Trophoblast cell (in vitro differentiated cells and primary cell): ENCODE measurements at regions not wholly inside any gene's neighbourhood (a gene's known extent, or its start where the extent isn't known, plus 50 kb on each side); places are given as distances from the start of the nearest gene placed in this dataset.

Experiments
- DNase-seq, 2 donors: peaks; one replicate each; pipeline ENCODE4 v3.0.0-alpha.2; 2016
- H2AFZ ChIP-seq: 2 replicates; pipeline ENCODE4 v1.6.1; 2013; ENCODE audit warnings: low read length, moderate library complexity, mild to moderate bottlenecking; ENCODE audit not compliant: insufficient read depth, poor library complexity
- H2AK5ac ChIP-seq: 2 replicates; pipeline ENCODE4 v1.6.1; 2013; ENCODE audit warnings: mild to moderate bottlenecking, low read length
- H2BK120ac ChIP-seq: 2 replicates; pipeline ENCODE4 v1.6.1; 2013; ENCODE audit warnings: low read length, mild to moderate bottlenecking, moderate library complexity; ENCODE audit not compliant: insufficient read depth, poor library complexity
- H2BK12ac ChIP-seq: 2 replicates; pipeline ENCODE4 v1.6.1; 2013; ENCODE audit warnings: mild to moderate bottlenecking, low read length, moderate library complexity
- H2BK5ac ChIP-seq: 2 replicates; pipeline ENCODE4 v1.6.1; 2013; ENCODE audit warnings: low read length, low read depth, moderate library complexity, mild to moderate bottlenecking; ENCODE audit not compliant: poor library complexity
- H3K14ac ChIP-seq: 2 replicates; pipeline ENCODE4 v1.6.1; 2013; ENCODE audit warnings: mild to moderate bottlenecking, low read length
- H3K18ac ChIP-seq: 2 replicates; pipeline ENCODE4 v1.6.1; 2013; ENCODE audit warnings: mild to moderate bottlenecking, low read length
- H3K23ac ChIP-seq: 2 replicates; pipeline ENCODE4 v1.6.1; 2013; ENCODE audit warnings: low read length
- H3K27ac ChIP-seq: 2 replicates; pipeline ENCODE4 v1.5.1; 2013; ENCODE audit warnings: low read depth, mild to moderate bottlenecking, inconsistent platforms, low read length, moderate library complexity
- H3K27me3 ChIP-seq: 2 replicates; pipeline ENCODE4 v1.6.1; 2013; ENCODE audit warnings: inconsistent platforms, mild to moderate bottlenecking, low read length, moderate library complexity; ENCODE audit not compliant: insufficient read depth
- H3K36me3 ChIP-seq, 2 experiments: 1 replicate in 1 of 2; 2 replicates in 1 of 2; pipeline ENCODE4 v1.6.1; 2013; ENCODE audit warnings: low read length in 2 of 2, mild to moderate bottlenecking in 2 of 2, moderate library complexity in 1 of 2; ENCODE audit not compliant: insufficient read depth in 2 of 2, control insufficient read depth in 1 of 2
- H3K4ac ChIP-seq: 2 replicates; pipeline ENCODE4 v1.6.1; 2013; ENCODE audit warnings: low read depth, mild to moderate bottlenecking, low read length, moderate library complexity
- H3K4me1 ChIP-seq, 2 experiments: 1 replicate in 1 of 2; 2 replicates in 1 of 2; pipeline ENCODE4 v1.6.1; 2013; ENCODE audit warnings: low read length in 2 of 2, mild to moderate bottlenecking in 2 of 2, moderate library complexity in 1 of 2; ENCODE audit not compliant: insufficient read depth in 2 of 2, control insufficient read depth in 1 of 2
- H3K4me2 ChIP-seq: 2 replicates; pipeline ENCODE4 v1.6.1; 2013; ENCODE audit warnings: inconsistent platforms, mild to moderate bottlenecking, low read length, moderate library complexity
- H3K4me3 ChIP-seq: 2 replicates; pipeline ENCODE4 v1.5.1; 2013; ENCODE audit warnings: mild to moderate bottlenecking, low read depth, low read length, inconsistent platforms
- H3K79me1 ChIP-seq: one replicate; pipeline ENCODE4 v1.6.1; 2013; ENCODE audit warnings: low read length
- H3K79me2 ChIP-seq: 2 replicates; pipeline ENCODE4 v1.6.1; 2013; ENCODE audit warnings: low read length, mild to moderate bottlenecking; ENCODE audit not compliant: control insufficient read depth, insufficient read depth, poor library complexity
- H3K9ac ChIP-seq: 2 replicates; pipeline ENCODE4 v1.6.1; 2013; ENCODE audit warnings: mild to moderate bottlenecking, low read length
- H3K9me3 ChIP-seq: 2 replicates; pipeline ENCODE4 v1.6.1; 2013; ENCODE audit warnings: low read depth, mild to moderate bottlenecking, control low read depth, inconsistent platforms, low read length; ENCODE audit not compliant: insufficient read depth
- H4K12ac ChIP-seq: 2 replicates; pipeline ENCODE4 v1.6.1; 2013; ENCODE audit warnings: low read depth, mild to moderate bottlenecking, low read length, moderate library complexity
- H4K8ac ChIP-seq: 2 replicates; pipeline ENCODE4 v1.6.1; 2013; ENCODE audit warnings: low read depth, mild to moderate bottlenecking, low read length, moderate library complexity
- H4K91ac ChIP-seq: one replicate; pipeline ENCODE4 v1.6.1; 2013; ENCODE audit warnings: low read depth, mild to moderate bottlenecking, low read length, moderate library complexity
- WGBS: extraction: QIAGEN DNeasy Blood & Tissue Kit; methylation state at CpG from one replicate; pipeline ENCODE4 v1.1.7; 2013; ENCODE audit warnings: missing lambda C conversion rate; ENCODE audit not compliant: insufficient read length, insufficient coverage; ENCODE audit errors: extremely low coverage; 5-methylcytosine and 5-hydroxymethylcytosine counted together

- no CpG with 5 or more reads among the region's 20 CpGs for WGBS
- no peak for DNase-seq
These were observed 128.0 kb downstream of the KIF20B start for GRCh38 chr10:89829262-89829886.

GRCh38 chr10:89829887-89830269 lies 128.5 kb downstream of the KIF20B start:
- no peak overlapping the region for H2AK5ac ChIP-seq
- H3K4me3 ChIP-seq: no peak overlapping the region
- no CpG with 5 or more reads among the region's 5 CpGs for WGBS
- no peak overlapping the region for H2BK12ac ChIP-seq
- no peak overlapping the region for H3K23ac ChIP-seq
- H2BK5ac ChIP-seq: no peak overlapping the region
- no peak overlapping the region for H3K4ac ChIP-seq
- H3K79me2 ChIP-seq: no peaks in the 10 kb centered on the region
- H3K18ac ChIP-seq: no peak overlapping the region
- H3K79me1 ChIP-seq: no peaks in the 10 kb centered on the region
- H4K8ac ChIP-seq: no peak overlapping the region
- no peak overlapping the region for H4K91ac ChIP-seq
- H3K4me2 ChIP-seq: no peak overlapping the region
- H3K36me3 ChIP-seq: no peaks in the 10 kb centered on the region
- H3K27ac ChIP-seq: no peak overlapping the region
- H3K9me3 ChIP-seq: no peaks in the 10 kb centered on the region
- H4K12ac ChIP-seq: no peak overlapping the region
- H3K27me3 ChIP-seq: no peaks in the 10 kb centered on the region
- no peak overlapping the region for H3K9ac ChIP-seq
- H3K14ac ChIP-seq: no peak overlapping the region
- no peak overlapping the region for H2BK120ac ChIP-seq
- no peaks in the 10 kb centered on the region for H3K4me1 ChIP-seq
- H2AFZ ChIP-seq: no peak overlapping the region
- DNase-seq: no peak

More at GRCh38 chr10:89829262-89829886, 128.0 kb downstream of the KIF20B start:
- Histone ChIP-seq H3K18ac (no peak overlapping the region), H3K4me1 (no peaks in the 10 kb centered on the region), H2BK12ac (no peak overlapping the region), H3K4me3 (no peak overlapping the region), H4K12ac (no peak overlapping the region), H2BK5ac (no peak overlapping the region), H2BK120ac (no peak overlapping the region), H3K14ac (no peak overlapping the region), H3K23ac (no peak overlapping the region), H3K27me3 (no peaks in the 10 kb centered on the region), H3K9ac (no peak overlapping the region), H3K4ac (no peak overlapping the region), H3K36me3 (no peaks in the 10 kb centered on the region), H2AFZ (no peak overlapping the region), H3K79me2 (no peaks in the 10 kb centered on the region), H3K4me2 (no peak overlapping the region), H3K27ac (no peak overlapping the region), H3K79me1 (no peaks in the 10 kb centered on the region), H2AK5ac (no peak overlapping the region), H4K91ac (no peak overlapping the region), H4K8ac (no peak overlapping the region), H3K9me3 (no peaks in the 10 kb centered on the region)

- no CpG with 5 or more reads among the region's 2 CpGs for WGBS
- no peak overlapping the region for H3K4ac ChIP-seq
These were observed 129.2 kb downstream of the KIF20B start for GRCh38 chr10:89830624-89831023.

GRCh38 chr10:89836840-89837164 lies 135.4 kb downstream of the KIF20B start:
- H3K14ac ChIP-seq: no peak overlapping the region
- no peak overlapping the region for H2BK12ac ChIP-seq
- H3K27me3 ChIP-seq: no peaks in the 10 kb centered on the region
- no peak overlapping the region for H4K12ac ChIP-seq
- DNase-seq: no peak
- no CpG with 5 or more reads among the region's 12 CpGs for WGBS
- no peak overlapping the region for H3K9ac ChIP-seq
- H2BK5ac ChIP-seq: no peak overlapping the region
- H3K79me1 ChIP-seq: no peaks in the 10 kb centered on the region
- H3K23ac ChIP-seq: no peak overlapping the region
- H4K91ac ChIP-seq: no peak overlapping the region
- no peak overlapping the region for H3K27ac ChIP-seq
- H3K79me2 ChIP-seq: no peaks in the 10 kb centered on the region
- no peak overlapping the region for H3K4ac ChIP-seq
- no peak overlapping the region for H2AK5ac ChIP-seq
- H3K18ac ChIP-seq: no peak overlapping the region
- no peak overlapping the region for H2BK120ac ChIP-seq
- H3K9me3 ChIP-seq: no peaks in the 10 kb centered on the region
- H3K4me1 ChIP-seq: no peaks in the 10 kb centered on the region
- H3K4me3 ChIP-seq: no peak overlapping the region
- H2AFZ ChIP-seq: no peak overlapping the region
- H3K36me3 ChIP-seq: no peaks in the 10 kb centered on the region
- H3K4me2 ChIP-seq: peak overlapping the region; percentile 42
- H4K8ac ChIP-seq: no peak overlapping the region

More at GRCh38 chr10:89830624-89831023, 129.2 kb downstream of the KIF20B start:
- Histone ChIP-seq H3K4me3 (no peak overlapping the region), H3K27me3 (no peaks in the 10 kb centered on the region), H3K14ac (no peak overlapping the region), H4K91ac (no peak overlapping the region), H4K12ac (no peak overlapping the region), H3K9me3 (no peaks in the 10 kb centered on the region), H4K8ac (no peak overlapping the region), H3K79me1 (no peaks in the 10 kb centered on the region), H3K18ac (no peak overlapping the region), H3K27ac (no peak overlapping the region), H2BK5ac (no peak overlapping the region), H2BK12ac (no peak overlapping the region), H3K23ac (no peak overlapping the region), H3K79me2 (no peaks in the 10 kb centered on the region), H3K9ac (no peak overlapping the region), H2BK120ac (no peak overlapping the region), H3K4me1 (no peaks in the 10 kb centered on the region), H3K4me2 (no peak overlapping the region), H2AFZ (no peak overlapping the region), H2AK5ac (no peak overlapping the region), H3K36me3 (no peaks in the 10 kb centered on the region)
- DNase-seq: no peak
